ENCODE measurements at regions not wholly inside any gene's neighbourhood (a gene's known extent, or its start where the extent isn't known, plus 50 kb on each side); places are given as distances from the start of the nearest gene placed in this dataset.
A peak's percentile ranks its signal among the peaks of the same experiment; 100 is the strongest.
"Not testable (repeated sequence)": the region's sequence is repeated elsewhere in the genome, so short reads cannot be mapped to it uniquely, and the experiment has no call there.

- no peak for DNase-seq
Observed at GRCh38 chr6:28771401-28772267, 152.2 kb downstream of the TRIM27 start.

GRCh38 chr6:28772480-28773381, 151.1 kb downstream of the TRIM27 start:
- no peak for DNase-seq

GRCh38 chr6:28774292-28775051, 149.3 kb downstream of the TRIM27 start:
- DNase-seq, result no peak

- no peak for DNase-seq
Observed at GRCh38 chr6:28775052-28775376, 148.8 kb downstream of the TRIM27 start.

- no peak for DNase-seq
Observed at GRCh38 chr6:28775405-28776129, 148.2 kb downstream of the TRIM27 start.

- DNase-seq, result no peak
Observed at GRCh38 chr6:28776269-28777146, 147.3 kb downstream of the TRIM27 start.

GRCh38 chr6:28777147-28777461, 146.7 kb downstream of the TRIM27 start:
- DNase-seq, result no peak

- DNase-seq, result no peak
Observed at GRCh38 chr6:28782113-28782673, 141.6 kb downstream of the TRIM27 start.

GRCh38 chr6:28785962-28786679, 137.7 kb downstream of the TRIM27 start:
- DNase-seq, result no peak

GRCh38 chr6:28789553-28790083, 134.2 kb downstream of the TRIM27 start:
- DNase-seq, result peak; percentile 29

GRCh38 chr6:28791002-28791383, 132.8 kb downstream of the TRIM27 start:
- DNase-seq, result no peak

GRCh38 chr6:28794175-28795002, 129.4 kb downstream of the TRIM27 start:
- no peak for DNase-seq

GRCh38 chr6:28800647-28801046, 123.1 kb downstream of the TRIM27 start:
- not testable (repeated sequence) for DNase-seq

GRCh38 chr6:28802417-28803336, 121.1 kb downstream of the TRIM27 start:
- DNase-seq, result no peak

GRCh38 chr6:28803337-28803709, 120.5 kb downstream of the TRIM27 start:
- no peak for DNase-seq

- DNase-seq, result peak; percentile 30
Observed at GRCh38 chr6:28807682-28808280, 116.0 kb downstream of the TRIM27 start.

GRCh38 chr6:28808383-28808782, 115.4 kb downstream of the TRIM27 start:
- DNase-seq, result no peak
